IPS DF 4.7 (cell line): ENCODE measurements at regions not wholly inside any gene's neighbourhood (a gene's known extent, or its start where the extent isn't known, plus 50 kb on each side); places are given as distances from the start of the nearest gene placed in this dataset.
"Not testable (repeated sequence)": the region's sequence is repeated elsewhere in the genome, so short reads cannot be mapped to it uniquely, and the experiment has no call there.

Source experiments
- DNase-seq: peaks from one replicate; pipeline ENCODE4 v3.0.0-alpha.2; 2013; ENCODE audit warnings: low spot score; ENCODE audit errors: extremely low read depth

DNA sequence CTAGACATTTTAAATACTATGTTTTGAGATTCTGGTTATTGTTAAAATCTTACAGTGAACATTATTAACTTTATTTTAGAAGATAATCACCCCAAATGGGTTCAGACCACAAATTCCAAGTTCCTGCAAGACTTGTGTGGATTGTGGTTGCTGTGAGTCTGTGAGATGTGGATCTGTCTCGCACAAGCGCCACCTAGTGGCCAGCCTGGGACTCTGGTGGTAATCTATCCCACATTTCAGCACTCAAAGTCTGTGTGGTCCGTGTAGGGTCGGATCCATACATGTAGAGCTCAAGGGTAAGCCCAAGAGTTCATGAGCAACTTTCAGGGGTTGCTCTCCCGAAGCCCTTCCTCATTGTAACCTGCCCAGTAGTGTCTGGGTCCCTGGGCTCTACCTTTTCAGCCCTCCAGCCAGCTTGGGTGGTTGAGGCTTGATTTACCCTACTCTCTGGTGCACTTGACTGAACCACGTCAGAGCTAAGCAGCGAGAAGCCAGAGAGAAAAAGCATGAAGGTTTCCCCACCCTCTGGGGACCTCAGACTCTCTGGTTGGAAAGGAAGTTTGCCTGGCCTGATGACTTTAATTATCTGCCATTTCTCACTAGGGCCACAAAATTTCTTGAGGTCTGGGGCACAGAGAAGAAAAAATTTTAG, 129.2 kb downstream of the ARHGAP11B start:
- not testable (repeated sequence) for DNase-seq

DNA sequence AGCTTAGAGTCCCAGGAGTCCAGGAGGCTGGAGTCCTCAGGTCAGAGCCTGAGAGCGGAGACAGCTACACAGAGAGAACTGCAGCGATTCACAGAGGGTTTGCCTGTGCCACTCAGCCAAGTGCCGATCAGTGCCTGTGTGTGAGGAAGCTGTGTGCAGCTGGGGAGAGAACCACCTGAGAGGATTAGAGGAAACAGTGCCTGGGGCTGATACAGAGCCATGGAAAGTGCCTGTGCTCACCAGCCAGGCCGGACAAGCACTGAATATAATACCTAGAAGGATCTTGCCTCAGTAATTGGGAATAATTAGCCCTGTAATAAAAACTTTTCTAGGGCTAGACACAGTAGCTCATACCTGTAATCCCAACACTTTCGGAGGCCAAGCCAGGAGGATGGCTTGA, 134.7 kb downstream of the ARHGAP11B start:
- not testable (repeated sequence) for DNase-seq

DNA sequence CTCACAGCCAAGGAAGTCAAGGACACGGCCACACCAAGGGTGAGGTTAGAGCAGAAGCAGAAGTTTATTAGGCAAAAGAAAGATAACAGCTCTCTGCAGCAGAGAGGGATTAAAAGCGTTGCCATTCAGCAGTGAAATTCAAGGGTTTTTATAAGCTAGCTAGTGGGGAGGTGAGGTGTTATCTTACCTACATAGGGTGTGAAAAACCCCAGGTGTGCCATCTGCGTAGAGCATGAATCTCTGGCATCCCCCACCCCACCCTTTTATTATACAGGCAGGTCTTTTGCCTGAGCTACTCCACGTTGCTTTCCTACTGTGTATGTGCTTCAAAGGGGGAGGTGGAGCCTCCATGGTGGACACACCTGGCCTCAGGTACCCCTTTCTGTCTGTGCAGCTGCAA, 135.4 kb downstream of the ARHGAP11B start:
- not testable (repeated sequence) for DNase-seq

DNA sequence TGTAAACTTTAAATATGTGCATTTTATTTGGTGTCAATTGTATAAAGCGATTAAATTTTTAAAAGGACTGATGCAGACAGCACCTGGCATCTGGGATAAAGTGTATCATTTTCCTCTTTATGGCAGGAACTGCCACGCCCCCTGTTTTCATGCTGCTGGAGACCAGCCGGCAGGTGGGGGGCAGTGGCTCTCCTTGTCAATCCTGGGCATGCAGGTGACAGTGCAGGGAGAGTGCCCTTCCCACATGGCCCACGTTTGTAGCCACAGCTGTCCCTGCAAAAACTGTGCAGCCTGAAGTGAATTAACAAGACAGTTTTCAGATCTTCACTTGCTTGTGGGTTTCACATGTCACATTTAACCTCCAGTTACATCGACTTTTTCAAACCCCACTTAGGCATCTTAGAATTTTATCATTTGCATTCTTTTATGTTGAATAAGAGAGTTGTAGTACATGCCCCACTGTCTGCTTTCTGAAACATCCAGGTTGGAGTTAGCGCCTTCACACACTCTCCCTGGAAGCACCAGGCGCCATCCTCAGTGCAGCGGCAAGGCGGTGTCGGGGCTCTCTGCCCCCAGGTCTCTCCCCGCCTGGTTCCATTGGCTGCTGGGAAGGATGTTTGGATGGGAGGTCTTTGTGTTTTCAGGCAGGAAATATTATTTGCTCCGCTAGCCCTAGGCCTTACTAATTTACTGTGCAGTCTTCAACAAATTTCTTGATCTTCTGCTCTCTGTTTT, 134.2 kb upstream of the FAN1 start:
- not testable (repeated sequence) for DNase-seq

DNA sequence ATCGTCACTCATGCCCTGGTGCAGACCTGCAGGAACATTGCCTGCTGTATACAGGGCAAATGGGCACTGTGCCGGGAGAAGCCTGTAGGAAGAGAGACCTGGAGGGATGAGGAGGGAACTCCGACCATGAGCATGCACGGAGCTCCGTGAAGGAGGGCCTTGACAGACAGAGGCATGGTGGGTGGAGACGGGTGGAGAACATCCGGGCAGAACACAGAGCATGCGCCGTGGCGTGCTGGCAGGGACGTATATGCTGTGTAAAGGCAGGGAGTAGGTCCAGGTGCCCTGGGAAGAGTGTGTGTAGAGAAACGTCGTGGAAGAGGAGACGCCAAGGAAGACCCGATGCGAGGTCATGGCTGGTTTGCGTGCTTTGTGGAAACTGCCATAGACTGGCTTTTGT, 133.0 kb upstream of the FAN1 start:
- DNase-seq, result no peak

DNA sequence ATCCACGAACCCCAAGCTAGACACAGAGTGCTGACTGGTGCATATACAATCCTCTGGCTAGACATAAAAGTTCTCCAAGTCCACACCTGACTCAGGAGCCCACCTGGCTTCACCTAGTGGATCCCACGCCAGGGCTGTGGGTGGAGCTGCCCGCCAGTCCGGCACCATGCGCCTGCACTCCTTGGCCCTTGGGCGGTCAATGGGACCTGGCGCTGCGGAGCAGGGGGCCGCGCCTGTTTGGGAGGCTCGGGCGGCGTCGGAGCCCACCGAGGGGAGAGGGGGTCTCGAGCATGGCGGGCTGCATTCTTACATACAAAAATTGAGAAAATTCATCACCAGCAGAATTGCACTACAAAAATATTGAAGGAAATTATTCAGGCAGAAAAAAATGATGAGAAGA, 120.7 kb upstream of the FAN1 start:
- DNase-seq, result no peak

DNA sequence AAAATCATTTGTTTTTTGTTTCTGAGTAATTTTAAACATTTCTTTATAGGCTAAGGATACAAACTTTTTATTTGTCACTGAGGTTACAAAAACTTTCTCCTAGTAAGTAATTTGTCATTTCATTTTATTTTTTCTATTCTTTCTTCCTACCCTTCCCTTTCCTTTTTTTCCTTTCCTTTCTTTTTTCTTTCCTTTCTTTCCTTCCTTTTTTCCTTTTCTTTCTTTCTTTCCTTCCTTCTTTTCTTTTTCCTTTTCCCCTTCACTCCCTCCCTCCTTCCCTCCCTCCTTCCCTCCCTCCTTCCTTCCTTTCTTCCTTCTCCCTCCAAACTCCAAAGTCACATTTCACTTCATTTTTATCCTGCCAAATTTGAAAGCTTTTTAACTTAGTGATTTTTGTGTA, 115.1 kb upstream of the FAN1 start:
- DNase-seq, result no peak

DNA sequence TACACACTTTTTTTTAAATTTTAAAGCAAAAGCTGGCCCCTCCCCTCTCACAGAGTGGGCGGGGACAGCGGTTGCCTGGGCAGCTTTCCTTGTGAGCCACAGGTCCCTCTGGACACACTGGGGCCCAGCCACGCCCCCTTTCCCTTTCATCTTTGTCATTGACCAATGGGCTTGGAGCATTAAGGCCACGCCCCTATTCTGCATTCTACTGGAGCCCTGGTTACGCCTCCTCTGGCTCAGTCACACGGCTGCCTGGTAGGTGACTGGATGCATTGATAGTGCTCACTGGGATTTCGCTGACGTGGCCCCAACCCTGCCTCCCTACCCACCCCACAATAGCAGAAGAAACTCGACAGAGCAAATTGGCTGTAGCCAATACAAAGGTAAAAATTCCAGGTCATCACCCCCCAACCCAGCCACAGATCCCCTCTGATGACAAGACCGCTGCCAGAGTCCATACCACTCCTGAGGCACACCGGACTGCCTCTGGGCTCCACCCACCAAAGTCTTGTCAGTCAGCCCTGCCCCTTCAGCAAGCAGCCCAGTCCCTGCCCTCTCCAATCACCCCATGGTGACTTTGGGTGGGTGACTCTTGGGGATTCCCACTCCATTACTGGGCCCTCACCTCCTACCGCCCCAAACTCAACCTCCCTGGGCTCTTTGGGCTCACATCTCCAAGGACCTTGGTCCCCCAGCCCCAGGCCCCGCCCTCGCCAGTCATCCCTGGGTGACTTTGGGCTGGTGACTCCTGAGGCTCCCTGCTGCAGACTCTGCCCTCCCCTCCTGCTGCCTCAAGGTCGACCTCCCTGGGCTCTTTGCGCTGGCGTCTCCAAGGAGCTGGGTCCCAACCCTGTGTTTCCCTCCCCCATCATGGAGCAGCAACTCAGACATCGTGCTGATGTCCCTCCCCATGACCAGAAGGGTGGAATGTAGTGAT, 112.2 kb upstream of the FAN1 start:
- DNase-seq, result no peak

DNA sequence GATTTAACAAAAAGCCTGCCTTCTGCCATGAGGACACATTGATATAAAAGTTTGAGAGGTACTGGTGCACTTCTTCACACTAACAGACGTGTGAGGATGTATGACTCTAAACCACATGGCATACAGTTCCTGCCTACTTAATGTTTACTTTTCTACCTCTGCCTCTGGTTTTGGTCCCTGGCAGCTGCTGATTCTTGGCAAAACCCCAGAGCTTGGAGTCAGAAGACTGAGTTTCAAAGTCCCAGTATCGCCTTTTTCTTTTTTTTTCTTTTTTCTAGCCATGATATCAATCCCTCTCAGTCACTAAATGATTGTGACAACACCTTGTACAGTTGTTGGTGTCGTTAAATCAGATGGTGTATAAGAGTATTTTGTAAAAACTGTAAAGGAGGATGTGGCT, 110.9 kb upstream of the FAN1 start:
- not testable (repeated sequence) for DNase-seq

DNA sequence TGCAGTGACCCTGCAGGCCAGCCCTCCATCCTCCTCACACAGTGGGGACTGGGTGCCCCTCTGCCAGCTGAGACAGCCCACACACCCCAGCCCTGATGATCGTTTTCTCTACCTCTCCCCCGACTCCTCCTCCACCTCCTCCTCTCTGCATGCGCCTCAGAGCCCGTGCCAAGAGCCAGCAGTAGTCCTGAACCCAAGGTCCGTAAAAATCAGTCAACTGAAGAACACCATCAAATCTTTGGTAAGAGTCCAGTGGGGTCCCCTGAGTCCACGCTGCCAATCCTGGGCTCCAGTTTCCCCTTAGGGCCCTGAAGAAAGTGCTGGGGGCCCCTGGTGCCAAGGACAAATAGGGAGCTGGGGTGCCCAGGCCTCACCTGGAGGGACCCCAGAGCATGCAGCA, 109.3 kb upstream of the FAN1 start:
- no peak for DNase-seq

DNA sequence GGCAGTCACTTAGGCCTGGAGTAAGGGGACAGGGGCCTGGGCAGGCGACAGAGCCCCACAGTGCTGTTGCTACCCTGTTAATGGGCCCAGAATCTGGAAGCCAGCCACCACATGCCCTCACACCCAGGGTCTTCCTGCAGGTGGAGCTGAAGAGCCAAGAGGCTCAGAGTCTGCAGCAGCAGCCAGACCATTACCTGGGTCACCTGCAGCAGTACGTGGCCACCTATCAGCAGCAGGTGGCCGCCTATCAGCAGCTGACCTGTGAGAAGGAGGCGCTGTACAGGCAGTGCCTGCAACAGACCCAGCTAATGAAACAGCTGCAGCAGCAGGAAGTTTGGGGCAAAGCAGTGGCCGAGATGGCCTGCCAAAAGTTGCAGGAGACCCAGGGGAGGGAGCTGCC, 104.2 kb upstream of the FAN1 start:
- DNase-seq, result peak; percentile 7

DNA sequence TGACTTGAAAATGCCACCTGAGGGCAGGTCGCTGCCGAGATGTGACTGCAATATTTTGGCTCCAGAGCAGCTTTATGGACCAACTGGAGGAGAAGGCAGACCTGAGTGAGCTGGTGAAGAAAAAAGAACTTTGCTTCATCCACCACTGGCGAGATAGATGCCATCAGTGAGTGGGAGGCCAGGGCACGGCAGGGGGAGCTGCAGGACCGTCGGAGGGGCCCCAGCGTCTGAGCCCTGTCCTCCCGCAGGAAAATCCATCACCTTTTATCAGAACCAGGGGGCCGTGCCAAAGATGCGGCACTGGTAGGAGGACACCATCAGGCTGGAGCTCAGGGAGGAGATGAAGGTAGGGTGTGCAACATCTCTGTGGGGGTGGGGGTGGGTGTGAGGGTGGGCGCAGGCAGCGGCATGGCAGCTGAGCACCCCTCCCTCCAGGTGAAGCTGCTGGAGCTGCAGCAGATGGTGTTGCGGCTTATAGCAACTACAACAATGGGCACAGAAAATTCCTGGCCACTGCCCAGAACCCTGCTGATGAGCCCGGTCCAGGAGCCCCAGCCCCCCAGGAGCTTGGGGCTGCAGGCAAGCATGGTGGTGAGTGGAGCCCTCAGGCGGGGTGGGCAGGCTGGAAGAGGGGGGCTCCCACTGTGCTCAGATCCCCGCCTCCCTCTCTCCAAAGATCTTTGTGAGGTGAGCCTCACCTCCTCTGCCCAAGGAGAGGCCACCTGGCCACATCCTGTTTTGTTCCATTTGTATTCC, 102.4 kb upstream of the FAN1 start:
- DNase-seq, result not testable (repeated sequence)

DNA sequence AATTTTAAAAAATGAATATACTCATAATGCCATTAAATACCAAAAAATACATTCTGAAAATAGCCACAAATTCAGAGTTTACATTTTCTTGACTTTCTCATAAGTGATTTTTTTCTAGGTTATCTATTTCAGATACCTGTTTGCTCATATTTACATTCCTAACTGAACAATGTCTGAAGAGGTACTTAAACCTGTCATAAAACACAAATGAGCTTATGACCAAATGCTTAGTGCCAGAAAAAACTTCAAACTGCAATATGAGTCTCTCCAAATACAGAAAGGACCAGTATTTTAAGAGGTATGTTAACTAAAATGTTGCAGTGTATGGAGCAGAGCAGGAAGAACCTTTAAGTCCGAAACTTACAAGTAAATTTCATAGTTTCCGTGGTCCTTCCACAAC, 101.7 kb upstream of the FAN1 start:
- DNase-seq, result not testable (repeated sequence)

DNA sequence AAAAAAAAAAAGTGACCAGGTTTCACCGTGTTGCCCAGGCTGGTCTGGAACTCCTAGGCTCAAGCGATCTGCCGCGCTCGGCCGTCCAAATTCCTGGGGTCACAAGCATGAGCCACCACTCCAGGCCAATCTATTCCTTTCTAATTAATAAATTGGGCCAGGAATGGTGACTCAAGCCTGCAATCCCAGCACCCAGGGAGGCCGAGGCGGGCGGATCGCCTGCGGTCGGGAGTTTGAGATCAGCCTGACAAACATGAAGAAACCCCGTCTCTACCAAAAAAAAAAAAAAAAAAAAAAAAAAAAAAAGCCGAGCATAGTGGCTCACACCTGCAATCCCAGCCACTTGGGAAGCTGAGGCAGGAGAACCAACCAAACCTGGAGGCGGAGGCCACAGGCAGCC, 100.0 kb upstream of the FAN1 start:
- not testable (repeated sequence) for DNase-seq

DNA sequence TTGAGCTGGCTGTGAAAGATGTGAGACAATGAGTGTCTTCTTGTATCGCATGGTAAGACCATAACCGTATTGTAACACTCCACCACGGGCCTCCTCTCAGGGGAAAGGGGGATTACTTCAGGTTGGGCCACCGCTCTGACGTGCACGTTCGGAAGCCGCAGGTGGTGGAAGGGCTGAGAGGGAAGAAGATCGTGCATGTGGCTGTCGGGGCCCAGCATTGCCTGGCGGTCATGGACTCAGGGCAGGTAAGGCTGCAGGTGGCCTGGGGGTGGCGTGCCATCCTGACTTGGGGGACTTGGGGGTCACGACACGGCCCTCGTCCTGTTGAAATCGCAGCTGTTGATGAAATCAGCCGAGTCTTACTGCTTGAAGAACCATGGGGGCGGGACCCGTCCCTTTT, 87.3 kb upstream of the FAN1 start:
- no peak for DNase-seq

DNA sequence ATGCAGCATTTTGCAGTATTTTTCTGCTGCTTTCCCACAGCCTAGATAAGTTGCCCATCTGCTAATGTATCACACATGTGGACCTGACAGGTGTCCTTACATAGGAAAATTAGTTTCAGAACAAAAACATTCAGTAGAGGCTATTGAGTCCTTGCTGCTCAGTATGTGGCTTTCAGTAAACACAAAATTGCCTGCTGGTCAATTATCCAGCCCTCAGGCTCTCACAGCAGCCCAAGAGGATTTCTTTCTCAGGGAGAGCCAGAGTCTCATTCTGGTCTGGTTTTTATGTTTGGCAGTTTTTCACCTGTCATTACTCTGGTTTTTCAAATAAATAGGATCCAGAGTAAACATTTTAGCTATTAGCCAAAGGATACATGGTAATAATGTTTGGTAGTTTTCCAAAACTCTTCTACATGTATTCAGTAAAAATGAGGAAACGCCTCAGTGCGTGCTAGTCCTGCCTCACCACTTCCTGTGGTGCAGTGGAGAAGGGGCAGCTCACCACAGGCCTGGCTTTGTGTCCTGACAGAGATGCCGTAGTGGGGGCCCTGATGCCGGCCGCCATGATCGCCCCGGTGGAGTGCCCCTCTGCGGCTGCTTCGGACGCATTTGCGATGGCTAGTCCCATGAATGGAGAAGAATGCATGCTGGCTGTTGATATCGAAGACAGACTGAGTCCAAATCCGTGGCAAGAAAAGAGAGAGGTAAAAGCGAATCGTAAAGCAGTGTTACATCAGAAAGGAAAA, 80.5 kb upstream of the FAN1 start:
- not testable (repeated sequence) for DNase-seq

DNA sequence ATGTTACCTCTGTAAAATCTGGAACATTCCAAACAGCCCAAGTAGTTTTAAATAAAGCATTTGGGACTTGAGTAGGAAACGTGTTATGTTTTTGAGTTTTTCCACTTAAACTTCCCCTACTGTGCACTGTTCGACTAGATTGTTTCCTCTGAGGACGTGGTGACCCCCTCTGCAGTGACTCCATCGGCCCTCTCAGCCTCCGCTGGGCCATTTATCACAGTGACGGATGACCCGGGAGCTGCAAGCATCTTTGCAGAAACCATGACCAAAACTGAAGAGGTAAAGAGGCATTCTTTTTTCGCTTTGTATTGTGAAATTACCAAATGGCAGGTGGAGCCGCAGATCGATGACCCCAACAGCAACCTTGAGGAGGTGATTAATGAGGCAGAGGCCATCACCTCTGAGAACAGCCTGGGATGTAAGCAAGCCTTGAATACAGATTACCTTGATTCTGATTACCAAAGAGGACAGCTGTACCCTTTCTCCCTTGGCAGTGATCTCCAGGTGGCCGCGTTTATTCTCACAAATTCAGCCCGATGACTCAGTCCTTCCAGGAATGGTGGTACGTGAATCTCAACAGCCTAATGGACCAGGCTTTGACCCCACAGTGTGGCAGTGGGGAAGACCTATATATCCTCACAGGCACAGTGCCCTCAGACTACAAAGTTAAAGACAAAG, 79.1 kb upstream of the FAN1 start:
- no peak for DNase-seq

DNA sequence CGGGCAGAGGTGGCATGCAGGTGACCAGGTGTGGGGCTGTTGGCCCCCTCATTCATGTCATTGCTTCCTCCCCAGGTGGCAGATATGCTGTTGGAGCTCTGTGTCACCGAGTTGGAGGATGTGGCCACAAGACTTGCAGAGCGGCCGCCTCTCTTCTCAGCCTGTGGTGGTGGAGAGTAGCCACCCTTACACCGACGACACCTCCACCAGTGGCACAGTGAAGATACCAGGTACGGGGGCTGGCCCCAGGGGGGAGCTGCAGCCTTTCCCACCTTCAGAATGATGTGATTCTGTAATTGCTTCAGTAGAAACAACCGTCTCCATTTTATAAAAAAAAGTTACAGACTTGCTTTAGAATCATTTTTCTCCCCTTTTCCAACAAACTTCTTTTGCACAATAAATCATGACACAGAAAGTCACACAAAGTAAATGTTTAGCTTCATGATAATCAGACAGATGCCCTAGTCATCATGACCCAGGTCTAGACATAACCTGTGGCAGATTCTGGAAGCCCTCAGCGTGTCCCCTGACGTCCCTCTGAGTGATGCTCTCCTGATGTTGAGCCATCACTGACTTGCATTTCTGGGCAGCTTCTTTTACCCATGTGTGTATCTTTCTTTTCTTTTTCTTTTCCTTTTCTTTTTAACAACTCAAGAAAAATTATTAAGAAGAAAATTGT, 76.0 kb upstream of the FAN1 start:
- DNase-seq, result no peak

DNA sequence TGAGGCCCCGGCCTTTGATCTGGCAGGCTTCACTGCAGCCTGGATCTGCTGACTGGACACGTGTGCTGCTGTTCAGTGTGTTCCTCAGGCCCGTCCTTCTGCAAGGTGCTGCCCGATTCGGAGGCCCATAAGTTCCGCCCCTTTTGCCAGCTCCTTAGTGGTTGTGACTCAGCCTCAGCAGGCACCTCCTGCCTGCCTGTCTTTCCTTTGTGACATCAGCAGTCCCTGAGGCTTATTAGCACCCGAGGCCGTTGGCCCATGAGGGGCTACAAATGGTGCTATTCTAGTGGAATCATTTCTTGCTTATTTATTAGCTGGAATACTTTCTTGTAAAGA, 75.4 kb upstream of the FAN1 start:
- not testable (repeated sequence) for DNase-seq

DNA sequence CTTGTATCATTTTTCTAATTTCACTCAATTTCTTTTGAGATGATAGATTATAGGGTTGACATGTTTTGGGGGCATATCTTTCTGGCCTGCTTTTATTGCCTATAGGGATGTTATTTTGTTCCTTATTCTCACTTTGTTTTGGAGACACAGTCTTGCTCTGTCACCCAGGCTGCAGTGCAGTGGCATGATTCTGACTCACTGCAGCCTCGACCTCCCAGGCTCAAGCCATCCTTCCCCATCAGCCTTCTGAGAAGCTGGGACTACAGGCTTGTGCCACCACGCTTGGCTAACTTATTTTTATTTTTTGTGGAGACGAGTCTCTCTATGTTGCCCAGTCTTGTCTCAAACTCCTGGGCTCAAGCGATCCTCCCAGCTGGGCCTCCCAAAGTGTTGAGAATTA, 72.8 kb upstream of the FAN1 start:
- DNase-seq, result no peak
